GM19193 (cell line): ENCODE measurements at regions not wholly inside any gene's neighbourhood (a gene's known extent, or its start where the extent isn't known, plus 50 kb on each side); places are given as distances from the start of the nearest gene placed in this dataset.

Experiments used
- POLR2A ChIP-seq: IDR thresholded peaks from 4 replicates; pipeline ENCODE4 v1.6.1; 2011; ENCODE audit not compliant: insufficient read depth, insufficient read length; ENCODE audit errors: extremely low read depth

DNA sequence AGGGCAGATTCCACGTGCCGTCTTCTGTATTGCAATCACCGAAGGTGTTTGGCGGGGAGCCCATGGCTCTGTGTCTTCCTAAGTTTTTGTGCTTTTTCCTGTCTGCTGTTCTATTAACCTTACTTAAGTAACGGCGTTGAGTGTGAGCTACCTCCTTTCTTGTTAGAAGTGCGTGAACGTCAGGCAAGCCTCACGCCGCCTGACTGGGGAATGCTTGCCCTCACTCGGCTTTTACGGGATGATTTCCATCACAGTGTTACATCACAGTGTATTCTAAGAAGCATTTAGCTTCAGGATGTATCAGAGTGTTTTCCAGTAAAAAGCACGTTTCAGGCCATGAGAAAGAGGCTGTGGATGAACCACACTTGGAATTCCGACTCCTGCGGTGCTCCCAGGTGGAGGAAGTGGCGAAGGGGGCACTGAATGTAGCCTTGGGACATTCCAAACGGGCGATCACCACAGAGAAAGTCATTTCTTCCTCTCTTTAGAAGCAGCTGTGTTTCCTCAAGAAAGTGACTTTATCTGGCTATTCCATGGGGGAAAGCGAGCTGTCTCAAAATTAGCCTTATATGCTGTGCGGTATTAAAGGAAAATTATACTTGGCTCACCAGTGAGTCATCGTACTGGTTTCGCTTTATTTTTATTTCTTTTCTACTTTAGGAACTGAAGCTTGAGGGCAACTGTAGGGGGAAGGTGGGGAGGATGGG is 290.7 kb downstream of the KLF6 start:
- TF ChIP-seq POLR2A = no peak

DNA sequence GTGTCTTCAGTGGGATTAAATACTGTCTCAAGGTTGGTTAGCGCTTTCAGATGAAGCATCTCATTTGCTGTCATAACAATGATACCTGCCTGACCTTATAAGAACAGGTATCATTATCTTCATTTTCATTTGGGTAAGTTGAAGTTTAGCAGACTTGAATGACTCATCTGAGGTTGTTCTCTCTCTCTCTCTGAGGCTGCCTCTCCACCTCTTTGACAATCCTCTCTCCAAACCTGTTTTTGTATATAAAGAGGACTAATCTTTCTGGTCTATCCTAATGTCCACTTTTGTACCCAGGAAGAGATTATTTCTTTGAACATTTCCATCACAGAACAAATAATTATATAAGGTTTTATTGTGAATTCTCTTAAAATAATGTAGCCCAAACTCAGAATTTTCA is 291.4 kb downstream of the KLF6 start:
- TF ChIP-seq POLR2A = no peak

DNA sequence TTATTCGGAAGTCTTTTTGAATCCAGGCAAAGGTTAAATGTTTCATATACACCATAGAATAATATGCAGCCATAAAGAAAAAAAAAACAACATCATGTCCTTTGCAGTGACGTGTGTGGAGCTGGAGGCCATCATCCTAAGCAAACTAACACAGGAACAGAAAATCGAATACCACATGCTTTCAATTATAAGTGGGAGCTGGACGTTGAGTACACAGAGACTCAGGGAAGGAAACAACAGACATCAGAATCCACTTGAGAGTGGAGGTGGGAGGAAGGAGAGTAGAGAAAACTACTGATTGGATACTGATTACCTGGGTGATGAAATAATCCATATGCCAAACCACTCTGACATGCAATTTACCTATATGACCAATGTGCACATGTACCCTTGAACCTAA is 293.4 kb downstream of the KLF6 start:
- no peak for TF ChIP-seq POLR2A

DNA sequence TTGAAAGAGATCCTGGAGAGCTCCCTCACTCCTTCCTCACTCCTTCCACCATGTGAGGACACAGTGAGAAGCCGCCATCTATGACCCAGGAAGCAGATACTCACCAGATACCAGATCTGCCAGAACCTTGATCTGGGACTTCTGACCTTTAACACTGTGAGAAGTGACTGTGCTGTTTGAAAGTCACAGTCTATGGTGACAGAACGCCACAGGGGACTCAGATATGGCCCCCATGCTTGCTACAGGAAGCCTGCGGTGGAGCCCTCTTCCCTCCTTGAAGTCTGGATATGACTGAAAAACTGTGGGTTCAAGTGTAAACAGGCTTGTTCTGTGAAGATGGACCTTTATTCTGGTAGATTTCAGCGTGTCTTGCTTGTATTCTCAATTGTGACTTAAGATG is 297.8 kb downstream of the KLF6 start:
- TF ChIP-seq POLR2A = no peak

DNA sequence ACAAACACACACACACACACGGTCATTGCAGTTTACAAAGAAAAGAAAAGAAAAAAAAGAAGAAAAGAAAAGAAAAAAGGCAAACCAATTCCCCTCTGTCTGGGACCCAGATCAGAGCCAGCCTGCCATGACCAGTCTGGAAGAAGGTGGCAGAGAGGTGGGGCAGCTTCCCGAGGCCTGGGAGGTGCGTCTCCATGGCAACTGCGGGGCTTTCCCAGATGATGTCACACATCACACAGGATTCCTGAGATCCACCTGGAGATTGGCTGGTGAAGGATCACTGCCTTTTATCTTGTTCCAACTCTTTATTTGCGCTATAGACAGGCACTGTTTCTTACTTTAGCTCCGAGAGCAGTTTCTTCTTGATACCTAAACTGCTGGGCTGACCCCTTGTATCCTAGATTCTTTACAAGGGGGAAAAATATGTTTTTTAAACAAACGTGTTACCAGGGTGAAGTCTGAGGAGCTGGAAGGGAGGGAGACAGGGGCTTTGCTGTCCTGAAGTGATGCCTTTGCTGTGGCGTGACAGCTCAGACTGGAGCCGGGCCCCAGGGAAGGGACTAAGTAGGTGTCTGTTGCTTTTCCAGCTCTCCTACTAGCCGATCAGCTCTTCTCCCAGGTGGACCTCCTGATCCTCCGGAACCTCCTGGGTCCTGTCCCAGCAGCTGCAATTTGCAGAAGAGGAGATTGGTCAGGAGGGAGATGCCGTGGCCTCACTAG is 298.5 kb downstream of the KLF6 start:
- no peak for TF ChIP-seq POLR2A

DNA sequence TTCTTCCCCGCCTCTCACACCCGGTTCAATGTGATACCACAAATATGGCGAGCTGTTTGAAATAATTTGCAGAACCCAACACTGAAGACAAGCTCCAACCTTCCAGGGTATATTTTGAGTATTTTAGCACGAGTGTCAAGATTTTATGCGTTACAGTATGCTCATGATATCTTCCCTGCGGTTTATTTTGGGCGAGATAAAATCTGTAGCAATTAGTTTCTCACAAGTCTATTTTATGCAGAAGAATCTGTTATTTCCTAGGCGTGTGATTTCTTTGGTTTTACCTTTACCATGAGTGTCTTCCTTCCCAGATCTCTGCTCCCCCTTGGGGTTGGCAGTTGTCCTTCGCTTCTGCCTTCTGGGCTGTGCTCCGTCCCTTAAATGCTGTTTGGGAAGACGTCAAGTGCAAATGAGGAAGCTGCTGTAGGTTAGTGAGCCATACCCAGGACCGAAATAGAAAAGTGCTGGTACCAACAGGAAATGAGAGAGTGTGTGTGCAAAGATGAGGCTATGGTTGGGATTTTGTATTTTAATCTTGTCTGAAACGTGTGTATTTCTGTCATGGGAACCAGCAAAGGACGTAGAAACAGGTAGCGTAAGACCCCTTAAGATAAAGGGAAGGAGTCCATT is 299.8 kb downstream of the KLF6 start:
- TF ChIP-seq POLR2A = no peak

DNA sequence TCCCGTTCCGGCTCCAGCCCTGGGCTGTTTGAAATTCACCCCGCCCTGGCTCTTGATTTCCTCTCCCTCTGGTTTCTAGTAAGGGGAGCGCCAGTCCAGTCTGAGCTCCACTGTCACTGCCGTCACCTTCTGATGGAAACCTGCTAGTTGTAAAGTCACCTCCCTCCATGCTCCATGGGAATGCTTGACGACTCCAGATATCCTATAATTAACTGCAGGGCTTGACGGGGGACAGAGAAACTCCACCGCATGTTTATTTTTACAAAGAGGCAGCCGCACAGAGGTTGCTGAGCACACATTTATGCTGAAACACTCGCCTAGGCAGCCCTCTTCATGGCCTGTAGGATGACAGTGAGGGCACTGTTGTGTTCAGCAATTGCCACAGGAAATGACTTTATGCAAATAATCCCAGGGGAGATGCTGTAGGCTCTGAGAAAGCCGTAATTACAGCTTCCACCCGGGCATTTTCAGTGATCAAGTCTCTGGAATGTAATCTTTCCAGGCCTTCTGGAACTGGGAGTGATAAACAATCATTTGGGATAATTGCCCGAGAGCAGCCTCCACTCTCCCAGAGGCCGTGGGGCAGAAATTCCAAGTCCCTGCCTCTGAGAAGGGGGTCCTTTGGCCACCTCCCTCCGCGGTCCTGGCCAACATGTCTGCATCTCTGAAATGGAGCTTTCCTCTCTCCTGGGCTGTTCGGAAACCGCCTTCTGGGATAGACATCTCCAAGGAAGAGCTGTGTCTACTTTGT is 300.5 kb downstream of the KLF6 start:
- peak; percentile 50 for TF ChIP-seq POLR2A

DNA sequence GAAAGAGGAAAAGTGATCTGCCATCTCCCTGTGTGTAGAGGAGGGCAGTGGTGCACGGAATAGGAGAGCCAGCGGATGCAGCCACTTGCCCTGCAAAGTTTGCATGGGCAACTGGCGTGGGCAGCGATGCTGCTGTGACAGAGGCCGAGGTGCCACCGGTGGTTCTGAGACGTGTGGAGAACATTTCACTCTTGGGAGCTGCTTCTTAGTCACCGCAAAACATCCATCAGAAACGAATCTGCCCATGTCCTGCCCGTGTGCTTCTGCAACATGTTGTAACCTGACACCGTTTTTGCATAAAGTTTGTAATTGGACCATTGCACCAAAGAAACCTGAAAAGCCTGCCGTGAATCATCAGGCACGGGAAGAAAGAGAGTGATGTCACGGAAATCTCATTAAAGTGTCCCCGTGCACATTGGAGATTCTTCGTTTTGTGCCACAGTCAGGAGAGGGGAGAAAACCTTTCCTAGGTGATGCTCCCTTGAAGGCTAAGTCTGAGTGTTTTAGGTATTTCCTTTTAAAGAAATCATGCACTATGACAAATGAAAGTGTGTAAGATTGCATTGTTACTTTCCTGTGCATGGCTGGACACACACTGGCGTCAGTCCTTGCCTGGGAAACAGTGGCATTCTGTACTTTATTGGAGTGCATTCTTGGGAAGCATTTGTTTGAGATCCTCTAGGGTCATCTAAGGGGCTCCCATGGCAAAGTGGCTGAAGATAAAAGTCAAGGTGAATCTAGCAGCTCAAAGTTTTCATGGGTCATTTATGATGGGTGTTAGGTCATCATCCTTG is 302.6 kb downstream of the KLF6 start:
- TF ChIP-seq POLR2A = no peak

DNA sequence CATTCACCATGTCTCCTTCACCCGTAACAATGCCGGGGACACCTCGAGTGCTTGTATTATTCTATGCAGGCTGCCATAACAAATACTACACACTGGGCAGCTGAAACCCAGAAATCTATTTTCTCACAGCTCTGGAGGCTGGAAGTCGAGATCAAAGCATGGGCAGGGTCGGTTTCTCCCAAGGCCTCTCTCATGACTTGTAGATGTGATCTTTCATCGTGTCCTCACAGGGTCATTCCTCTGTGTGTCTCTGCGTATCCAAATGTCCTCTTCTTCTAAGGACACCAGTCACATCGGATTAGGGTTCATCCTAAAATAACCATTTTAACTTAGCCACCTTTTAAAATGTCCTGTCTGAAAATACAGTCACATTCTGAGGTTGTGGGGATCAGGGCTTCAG is 303.5 kb downstream of the KLF6 start:
- TF ChIP-seq POLR2A = no peak

DNA sequence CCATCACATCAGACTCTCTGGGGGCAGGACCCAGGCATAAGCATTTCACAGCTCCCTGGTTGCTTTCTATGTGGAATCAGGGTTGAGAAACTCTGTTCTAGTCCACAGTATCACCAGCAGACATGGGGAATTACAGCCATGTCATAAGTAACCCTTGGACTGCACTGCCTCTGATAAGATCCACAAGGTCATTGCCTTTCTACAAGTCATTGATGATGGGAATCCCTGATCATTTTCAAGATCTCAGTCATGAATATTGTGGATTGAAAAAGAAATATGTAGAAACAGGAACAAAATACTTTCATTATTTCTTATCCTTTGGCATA is 304.1 kb downstream of the KLF6 start:
- no peak for TF ChIP-seq POLR2A

DNA sequence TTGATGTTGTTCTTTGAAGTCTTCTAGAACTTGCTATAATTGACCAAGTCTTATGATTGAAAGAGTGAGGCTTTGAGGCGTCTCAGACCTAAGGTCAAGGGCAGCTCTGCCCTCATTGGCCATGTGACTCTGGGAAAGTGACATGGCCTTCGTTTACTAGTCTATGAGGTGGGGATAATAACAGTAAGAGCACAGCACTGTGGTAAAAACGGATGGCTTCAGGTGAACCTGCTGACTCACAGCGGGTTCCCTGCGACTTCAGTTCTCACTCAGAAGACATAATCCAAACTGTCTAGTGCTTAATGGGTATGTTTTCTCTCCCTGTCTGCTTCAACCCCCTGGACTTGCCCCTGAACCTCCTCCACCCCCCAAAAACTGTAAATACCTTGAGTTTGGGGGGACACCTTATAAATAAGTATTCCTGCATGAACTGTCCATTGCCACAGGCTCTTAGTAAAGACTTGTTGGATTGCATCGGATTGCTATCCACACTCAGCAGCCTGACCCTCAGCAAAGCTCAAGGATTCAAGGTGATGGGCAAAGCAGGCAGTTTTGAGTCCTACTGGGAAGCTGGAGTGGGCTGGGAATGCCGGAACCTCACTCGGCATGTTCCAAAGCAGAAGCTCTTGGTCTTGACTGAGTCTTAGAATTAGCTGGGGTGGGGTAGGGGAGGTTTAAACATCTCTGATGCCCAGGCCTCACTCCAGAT is 304.6 kb downstream of the KLF6 start:
- no peak for TF ChIP-seq POLR2A

DNA sequence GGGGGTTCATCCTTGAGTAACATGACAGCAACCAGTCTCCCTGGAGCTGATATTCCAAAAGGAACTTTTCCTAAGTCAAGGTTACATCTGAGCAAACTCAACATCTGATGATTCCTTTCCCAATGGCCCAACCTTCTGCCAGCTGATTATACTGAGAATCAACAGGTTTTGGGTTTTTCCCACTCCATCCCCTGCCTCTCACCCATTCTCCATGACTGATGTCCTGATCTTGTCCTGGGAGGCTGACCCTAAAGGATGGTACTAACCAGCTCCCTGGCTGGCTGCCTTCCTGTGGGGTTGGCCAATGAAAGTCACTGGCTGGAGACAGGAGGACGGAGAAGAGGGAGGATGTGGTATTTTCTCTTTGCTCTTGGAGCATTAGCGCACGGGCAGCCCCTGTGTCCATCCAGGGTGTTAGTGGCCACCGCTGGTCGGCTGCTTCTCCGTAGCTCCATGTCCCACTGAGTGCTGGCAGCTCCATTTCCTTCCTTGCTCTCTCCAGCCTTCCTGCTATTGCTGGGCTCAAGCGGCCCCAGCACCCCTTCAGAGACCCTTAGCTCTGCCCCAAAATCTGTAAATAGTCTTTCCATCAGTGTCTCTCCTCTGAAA is 306.2 kb upstream of the PITRM1 start:
- no peak for TF ChIP-seq POLR2A

DNA sequence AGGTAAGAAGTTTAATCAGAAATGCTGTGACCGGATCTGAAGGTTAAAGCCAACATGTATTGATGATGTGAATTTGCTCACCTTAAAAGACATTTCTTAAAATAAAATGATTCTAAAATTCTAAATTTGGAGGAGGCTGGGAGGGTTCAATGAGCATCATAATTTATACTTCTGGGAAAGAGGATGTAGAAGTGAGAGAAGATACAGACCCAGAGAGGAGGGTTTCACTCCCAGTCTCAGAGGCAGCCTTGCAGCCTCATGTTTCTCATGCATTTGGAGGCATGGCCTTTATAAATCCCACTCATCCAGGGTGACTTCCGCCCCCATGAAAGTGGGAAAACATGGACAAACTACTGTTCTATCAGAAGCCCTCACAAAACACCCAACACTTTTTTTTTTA is 305.6 kb upstream of the PITRM1 start:
- no peak for TF ChIP-seq POLR2A

DNA sequence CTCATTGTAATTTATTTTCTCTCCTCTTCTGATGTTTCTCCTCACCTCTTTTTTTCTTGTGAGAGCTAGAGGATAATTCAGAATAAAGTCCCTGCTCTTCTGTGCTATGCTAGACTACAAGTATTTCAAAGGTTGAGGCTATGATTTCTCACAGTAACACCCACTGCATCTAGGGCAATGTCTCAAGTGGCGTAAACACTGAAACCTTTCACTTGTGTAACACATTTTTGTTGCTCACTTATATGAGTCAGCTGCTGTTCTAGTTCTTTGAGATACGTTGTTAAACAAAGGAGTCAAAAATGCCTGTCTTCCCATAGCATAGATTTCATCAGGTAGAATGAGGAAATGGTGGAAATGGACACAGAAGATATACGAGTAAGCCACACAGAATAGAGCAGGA is 305.1 kb upstream of the PITRM1 start:
- no peak for TF ChIP-seq POLR2A
